HepG2 (cell line): ENCODE measurements at regions not wholly inside any gene's neighbourhood (a gene's known extent, or its start where the extent isn't known, plus 50 kb on each side); places are given as distances from the start of the nearest gene placed in this dataset.

Experiments used
- ATAC-seq: fragments of 200-7000 bp; cut with Tn5 transposase; 3 replicates; pipeline ENCODE4 v1.9.1; 2020; ENCODE audit warnings: mild to moderate bottlenecking, moderate library complexity
- BruUV-seq: library from RNA; stranded (reverse); fragments of 400-500 nt; replicated peaks from 2 replicates; lab custom pipeline; 2021; lab: Mats Ljungman, UMichigan
- CTCF ChIA-PET: fragments of 300-600 bp; formaldehyde crosslinking; extraction: SDS; loops from one replicate; lab custom pipeline; 2021; ENCODE audit warnings: low total read pairs, inconsistent platforms, low intra/inter-chr PET ratio; lab: Yijun Ruan, JAX
- POLR2A ChIA-PET: fragments of 350-600 bp; sonication (Branson Sonifier 250); formaldehyde crosslinking; loops from one replicate; lab custom pipeline; 2020; ENCODE audit warnings: antibody characterized with exemption, inconsistent platforms; lab: Yijun Ruan, JAX
- DNase-seq: peaks from one replicate; pipeline ENCODE4 v3.0.0-alpha.2; 2015; ENCODE audit warnings: low spot score
- FAIRE-seq: peaks from 3 replicates; lab custom pipeline; 2011; peaks lifted over from hg19 to GRCh38; lab: Jason Lieb, UNC
- H2AFZ ChIP-seq: one replicate; pipeline ENCODE4 v1.6.1; 2011; ENCODE audit warnings: low read length, inconsistent platforms
- H3K27ac ChIP-seq: fragments of 300-600 bp; 3 replicates; pipeline ENCODE4 v1.8.0; 2011; ENCODE audit warnings: mixed run types, mild to moderate bottlenecking, mixed read lengths, low read length, inconsistent platforms; ENCODE audit not compliant: insufficient read depth; ENCODE audit errors: extremely low read length
- H3K27me3 ChIP-seq, 2 experiments: fragments of 200-600 bp in 1 of 2; 2 replicates in 1 of 2; 3 replicates in 1 of 2; pipeline versions ENCODE4 v1.6.0 to v1.8.0; 2011; ENCODE audit warnings: low read length in 2 of 2, mild to moderate bottlenecking in 2 of 2, moderate library complexity in 2 of 2, inconsistent platforms in 1 of 2; ENCODE audit not compliant: insufficient read depth in 2 of 2, control insufficient read depth in 1 of 2
- H3K36me3 ChIP-seq, 2 experiments: fragments of 200-600 bp in 1 of 2; replicated peaks in 1 of 2; 2 replicates in 1 of 2; 3 replicates in 1 of 2; pipeline versions ENCODE4 v1.5.1 to v1.8.0; 2011; ENCODE audit warnings: low read length in 2 of 2, inconsistent platforms in 1 of 2; ENCODE audit not compliant: insufficient read depth in 2 of 2, control insufficient read depth in 1 of 2
- H3K4me1 ChIP-seq: 2 replicates; pipeline ENCODE4 v1.5.1; 2012; ENCODE audit warnings: low read length, inconsistent platforms; ENCODE audit not compliant: insufficient read depth
- H3K4me2 ChIP-seq: 2 replicates; pipeline ENCODE4 v1.6.0; 2011; ENCODE audit warnings: low read depth, low read length, inconsistent platforms
- H3K4me3 ChIP-seq, 3 experiments: fragments of 200-600 bp in 1 of 3; sonication (generic), shearing (Covaris generic) in 1 of 3; replicated peaks in 1 of 3; 2 replicates each; pipeline ENCODE4 v1.5.1; 2011 to 2016; ENCODE audit warnings: low read length in 3 of 3, inconsistent platforms in 2 of 3, low read depth in 2 of 3, mild to moderate bottlenecking in 2 of 3, control low read depth in 1 of 3, mixed read lengths in 1 of 3; ENCODE audit not compliant: insufficient read depth in 1 of 3
- H3K79me2 ChIP-seq: one replicate; pipeline ENCODE4 v1.6.1; 2011; ENCODE audit warnings: low read length, inconsistent platforms; ENCODE audit not compliant: insufficient read depth
- H3K9ac ChIP-seq: 2 replicates; pipeline ENCODE4 v1.6.0; 2011; ENCODE audit warnings: mild to moderate bottlenecking, low read depth, low read length, inconsistent platforms; ENCODE audit not compliant: insufficient read depth
- H3K9me3 ChIP-seq: 2 replicates; pipeline ENCODE4 v1.5.1; 2012; ENCODE audit warnings: mild to moderate bottlenecking, low read length
- H4K20me1 ChIP-seq: 2 replicates; pipeline ENCODE4 v1.6.0; 2011; ENCODE audit warnings: inconsistent platforms, mild to moderate bottlenecking, low read length, moderate library complexity; ENCODE audit not compliant: insufficient read depth
- BCL6 ChIP-seq: IDR thresholded peaks from 2 replicates; pipeline ENCODE4 v1.6.1; 2016; ENCODE audit warnings: missing genetic modification reagents, missing compliant biosample characterization
- CBX5 ChIP-seq: sonication (generic); formaldehyde crosslinking; IDR thresholded peaks from 2 replicates; pipeline ENCODE4 v1.4.0; 2020; ENCODE audit warnings: missing genetic modification reagents, borderline replicate concordance
- MXD1 ChIP-seq: sonication (generic); formaldehyde crosslinking; IDR thresholded peaks from 2 replicates; pipeline ENCODE4 v1.4.0; 2020; ENCODE audit warnings: mild to moderate bottlenecking, missing genetic modification reagents
- TERF1 ChIP-seq: sonication (generic); formaldehyde crosslinking; IDR thresholded peaks from 2 replicates; pipeline ENCODE4 v1.8.0; 2022; ENCODE audit warnings: mild to moderate bottlenecking, missing genetic modification reagents, moderate library complexity
- WGBS: methylation state at CpG from one replicate; pipeline ENCODE4 v1.1.6; 2017; ENCODE audit warnings: low lambda C conversion rate; 5-methylcytosine and 5-hydroxymethylcytosine counted together
- in situ Hi-C: cut with HindIII; loops from 2 replicates; pipeline ENCODE4 v1.10.0; 2017; ENCODE audit warnings: low pct_unique_long_range_greater_than_20kb; ENCODE audit not compliant: extremely low pct_ligation_motif_present
- intact Hi-C: fragments of 100-400 bp; cut with micrococcal nuclease; formaldehyde crosslinking; loops from one replicate; pipeline ENCODE4 v1.10.0; 2022; ENCODE audit not compliant: unreplicated experiment

- TF ChIP-seq TERF1 = no peak
- TF ChIP-seq, all 625 proteins: peak for 0
These were observed 893.7 kb upstream of the FAM98A start (continued) for GRCh38 chr2:34492561-34493455.

- no peak for FAIRE-seq
- under 1% methylated on average over 2 of the region's 2 CpGs for WGBS
- no TSS peak for BruUV-seq
- ATAC-seq = no peak
- CTCF ChIA-PET = no interaction called here
- H3K4me1 ChIP-seq = no peaks in the 10 kb centered on the region
- no peak overlapping the region for H3K27ac ChIP-seq
- POLR2A ChIA-PET = no interaction called here
- H3K9me3 ChIP-seq = peaks cover 79% of the 10 kb centered on the region
- no peak for DNase-seq
- H3K79me2 ChIP-seq = no peaks in the 10 kb centered on the region
- no peaks in the 10 kb centered on the region for H4K20me1 ChIP-seq
- no peak overlapping the region for H3K4me2 ChIP-seq
- intact Hi-C loops = no loop called here
- no peak for TF ChIP-seq MXD1 (CRISPR knock-in tag)
- TF ChIP-seq BCL6 = no peak
- TF ChIP-seq CBX5 (CRISPR knock-in tag) = no peak
- TF ChIP-seq, all 625 proteins: peak for 0
- Histone ChIP-seq H2AFZ (no peak overlapping the region), H3K4me3 (no peak overlapping the region), H3K27me3 (no peaks in the 10 kb centered on the region), H3K9ac (no peak overlapping the region), H3K36me3 (no peaks in the 10 kb centered on the region)
- in situ Hi-C loops = no loop called here
These were observed 887.9 kb upstream of the FAM98A start for GRCh38 chr2:34486965-34487364.
